Keratinocyte (primary cell): ENCODE measurements at regions not wholly inside any gene's neighbourhood (a gene's known extent, or its start where the extent isn't known, plus 50 kb on each side); places are given as distances from the start of the nearest gene placed in this dataset.

Source experiments
- DNase-seq: peaks from one replicate; pipeline ENCODE4 v3.0.0-alpha.2; 2011; ENCODE audit warnings: low read depth, missing footprints, low spot score
- FAIRE-seq: peaks from 2 replicates; lab custom pipeline; 2011; peaks lifted over from hg19 to GRCh38; lab: Jason Lieb, UNC
- H2AFZ ChIP-seq: 2 replicates; pipeline ENCODE4 v1.6.0; 2012; ENCODE audit warnings: low read length, control low read depth, inconsistent platforms; ENCODE audit not compliant: control insufficient read depth
- H3K27ac ChIP-seq: 2 replicates; pipeline ENCODE4 v1.5.1; 2011; ENCODE audit warnings: low read length; ENCODE audit not compliant: control insufficient read depth, insufficient read depth
- H3K27me3 ChIP-seq: 3 replicates; pipeline ENCODE4 v1.6.0; 2011; ENCODE audit warnings: low read length; ENCODE audit not compliant: control insufficient read depth, insufficient read depth; ENCODE audit errors: extremely low read depth
- H3K36me3 ChIP-seq, 2 experiments: 2 replicates in 1 of 2; 3 replicates in 1 of 2; pipeline ENCODE4 v1.5.1; 2011; ENCODE audit warnings: low read length in 2 of 2, mild to moderate bottlenecking in 1 of 2; ENCODE audit not compliant: control insufficient read depth in 2 of 2, insufficient read depth in 2 of 2; ENCODE audit errors: extremely low read depth in 1 of 2
- H3K4me1 ChIP-seq: 3 replicates; pipeline ENCODE4 v1.5.1; 2011; ENCODE audit warnings: low read length; ENCODE audit not compliant: control insufficient read depth, insufficient read depth; ENCODE audit errors: extremely low read depth
- H3K4me2 ChIP-seq: 3 replicates; pipeline ENCODE4 v1.6.0; 2011; ENCODE audit warnings: low read depth, low read length; ENCODE audit not compliant: control insufficient read depth, insufficient read depth; ENCODE audit errors: extremely low read depth
- H3K4me3 ChIP-seq, 3 experiments: fragments of 200-600 bp in 1 of 3; sonication (generic) in 1 of 3; 2 replicates in 2 of 3; 3 replicates in 1 of 3; pipeline ENCODE4 v1.5.1; 2011 to 2016; ENCODE audit warnings: low read length in 3 of 3, mild to moderate bottlenecking in 3 of 3, control low read depth in 2 of 3, inconsistent platforms in 1 of 3, low read depth in 1 of 3, mixed read lengths in 1 of 3, mixed run types in 1 of 3, moderate library complexity in 1 of 3; ENCODE audit not compliant: control insufficient read depth in 2 of 3, insufficient read depth in 2 of 3; ENCODE audit errors: extremely low read depth in 1 of 3
- H3K79me2 ChIP-seq: 2 replicates; pipeline ENCODE4 v1.6.0; 2012; ENCODE audit warnings: low read length; ENCODE audit not compliant: control insufficient read depth, insufficient read depth
- H3K9ac ChIP-seq: 3 replicates; pipeline ENCODE4 v1.6.0; 2011; ENCODE audit warnings: low read length; ENCODE audit not compliant: control insufficient read depth, insufficient read depth; ENCODE audit errors: extremely low read depth
- H3K9me1 ChIP-seq: 3 replicates; pipeline ENCODE4 v1.6.0; 2011; ENCODE audit warnings: low read length; ENCODE audit not compliant: control insufficient read depth, insufficient read depth; ENCODE audit errors: extremely low read depth
- H3K9me3 ChIP-seq: 2 replicates; pipeline ENCODE4 v1.5.1; 2012; ENCODE audit warnings: low read depth, low read length; ENCODE audit not compliant: control insufficient read depth
- H4K20me1 ChIP-seq: 3 replicates; pipeline ENCODE4 v1.6.0; 2011; ENCODE audit warnings: low read length; ENCODE audit not compliant: control insufficient read depth, insufficient read depth; ENCODE audit errors: extremely low read depth
- EZH2 ChIP-seq: IDR thresholded peaks from one replicate; pipeline ENCODE4 v1.6.1; 2012; ENCODE audit warnings: inconsistent platforms, mild to moderate bottlenecking, low read length, moderate library complexity
- dilution Hi-C: fragments of 300-500 bp; cut with MboI; formaldehyde crosslinking; loops from one replicate; pipeline ENCODE4 v1.7.0; 2020; ENCODE audit warnings: low sequenced_read_pairs; ENCODE audit not compliant: extremely low pct_ligation_motif_present
- TF ChIP-seq, protein P1 (sequence below), 3 experiments: IDR thresholded peaks in 1 of 3; conservative IDR thresholded peaks in 1 of 3; optimal IDR thresholded peaks in 1 of 3; 2 replicates in 2 of 3; 3 replicates in 1 of 3; pipeline versions ENCODE3 to v1.5.1; 2011; ENCODE audit warnings: low read length in 3 of 3, mild to moderate bottlenecking in 3 of 3, moderate library complexity in 2 of 3, control low read depth in 1 of 3, inconsistent platforms in 1 of 3; ENCODE audit not compliant: insufficient read depth in 2 of 3; ENCODE audit errors: extremely low read depth in 1 of 3

DNA sequence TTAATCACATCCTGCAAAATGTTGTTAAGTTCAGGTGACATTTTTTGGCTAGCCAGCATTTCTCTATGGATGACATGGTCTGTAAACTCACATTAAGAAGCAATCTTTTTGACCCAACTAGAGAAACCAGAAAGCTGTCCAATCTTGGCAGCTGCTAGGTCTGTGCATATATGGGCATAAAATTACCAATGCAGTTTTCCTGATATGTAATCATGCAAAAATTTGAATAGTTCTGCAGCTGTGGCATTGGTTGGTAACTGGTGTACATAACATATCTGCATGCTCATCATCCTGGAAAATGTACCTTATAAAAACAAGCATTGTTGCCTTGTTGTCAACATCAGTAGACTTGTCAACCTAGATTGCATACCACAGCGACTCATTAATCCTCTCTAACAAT lies 620.0 kb upstream of the LRFN5 start:
- TF ChIP-seq, protein P1, sequence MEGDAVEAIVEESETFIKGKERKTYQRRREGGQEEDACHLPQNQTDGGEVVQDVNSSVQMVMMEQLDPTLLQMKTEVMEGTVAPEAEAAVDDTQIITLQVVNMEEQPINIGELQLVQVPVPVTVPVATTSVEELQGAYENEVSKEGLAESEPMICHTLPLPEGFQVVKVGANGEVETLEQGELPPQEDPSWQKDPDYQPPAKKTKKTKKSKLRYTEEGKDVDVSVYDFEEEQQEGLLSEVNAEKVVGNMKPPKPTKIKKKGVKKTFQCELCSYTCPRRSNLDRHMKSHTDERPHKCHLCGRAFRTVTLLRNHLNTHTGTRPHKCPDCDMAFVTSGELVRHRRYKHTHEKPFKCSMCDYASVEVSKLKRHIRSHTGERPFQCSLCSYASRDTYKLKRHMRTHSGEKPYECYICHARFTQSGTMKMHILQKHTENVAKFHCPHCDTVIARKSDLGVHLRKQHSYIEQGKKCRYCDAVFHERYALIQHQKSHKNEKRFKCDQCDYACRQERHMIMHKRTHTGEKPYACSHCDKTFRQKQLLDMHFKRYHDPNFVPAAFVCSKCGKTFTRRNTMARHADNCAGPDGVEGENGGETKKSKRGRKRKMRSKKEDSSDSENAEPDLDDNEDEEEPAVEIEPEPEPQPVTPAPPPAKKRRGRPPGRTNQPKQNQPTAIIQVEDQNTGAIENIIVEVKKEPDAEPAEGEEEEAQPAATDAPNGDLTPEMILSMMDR (optimal IDR thresholded peaks at IDR 0.05 in 1 of 3, IDR thresholded peaks at IDR 0.05 in 1 of 3, conservative IDR thresholded peaks at IDR 0.05 in 1 of 3; ENCODE audit: extremely low read depth in 1 of 3, insufficient read depth in 2 of 3, low read length in 3 of 3): no peak
- no peak overlapping the region for H3K4me2 ChIP-seq
- H3K9me1 ChIP-seq: no peaks in the 10 kb centered on the region
- no peak for DNase-seq
- dilution Hi-C loops: no loop called here
- H3K79me2 ChIP-seq: no peaks in the 10 kb centered on the region
- no peaks in the 10 kb centered on the region for H3K27me3 ChIP-seq
- no peaks in the 10 kb centered on the region for H4K20me1 ChIP-seq
- no peaks in the 10 kb centered on the region for H3K4me1 ChIP-seq
- no peak overlapping the region for H3K27ac ChIP-seq
- no peaks in the 10 kb centered on the region for H3K36me3 ChIP-seq
- no peak overlapping the region for H3K9ac ChIP-seq
- no peak overlapping the region for H2AFZ ChIP-seq
- H3K4me3 ChIP-seq: no peak overlapping the region
- FAIRE-seq: no peak
- no peaks in the 10 kb centered on the region for H3K9me3 ChIP-seq

DNA sequence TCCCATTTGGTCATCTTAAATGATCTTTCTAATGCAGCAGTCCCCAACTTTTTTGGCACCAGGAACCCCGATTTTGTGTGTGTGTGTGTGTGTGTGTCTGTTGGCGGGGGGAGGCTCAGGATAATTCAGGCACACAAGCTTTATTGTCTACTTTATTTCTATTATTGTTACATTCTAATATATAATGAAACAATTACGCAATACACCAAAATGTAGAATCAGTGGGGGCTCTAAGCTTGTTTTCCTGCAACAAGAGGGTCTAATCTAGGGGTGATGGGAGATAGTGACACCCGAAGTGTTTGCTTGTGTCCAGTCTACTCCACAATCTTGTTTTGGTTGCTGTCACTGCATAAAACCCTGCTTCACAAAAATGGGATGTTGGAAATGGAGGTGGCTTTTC lies 621.1 kb upstream of the LRFN5 start:
- no peak overlapping the region for H3K4me2 ChIP-seq
- no peaks in the 10 kb centered on the region for H4K20me1 ChIP-seq
- H3K27me3 ChIP-seq: no peaks in the 10 kb centered on the region
- TF ChIP-seq, protein P1 (optimal IDR thresholded peaks at IDR 0.05 in 1 of 3, IDR thresholded peaks at IDR 0.05 in 1 of 3, conservative IDR thresholded peaks at IDR 0.05 in 1 of 3; ENCODE audit: extremely low read depth in 1 of 3, insufficient read depth in 2 of 3, low read length in 3 of 3): no peak
- no peak for TF ChIP-seq EZH2
- no peak overlapping the region for H2AFZ ChIP-seq
- H3K27ac ChIP-seq: no peak overlapping the region
- H3K9me1 ChIP-seq: no peaks in the 10 kb centered on the region
- H3K4me1 ChIP-seq: no peaks in the 10 kb centered on the region
- no peaks in the 10 kb centered on the region for H3K9me3 ChIP-seq
- H3K79me2 ChIP-seq: no peaks in the 10 kb centered on the region
- no peak for FAIRE-seq
- no peaks in the 10 kb centered on the region for H3K36me3 ChIP-seq
- dilution Hi-C loops: no loop called here
- no peak overlapping the region for H3K4me3 ChIP-seq
- H3K9ac ChIP-seq: no peak overlapping the region
- no peak for DNase-seq
